Erythroblast (primary cell): ENCODE measurements at regions not wholly inside any gene's neighbourhood (a gene's known extent, or its start where the extent isn't known, plus 50 kb on each side); places are given as distances from the start of the nearest gene placed in this dataset.

Experiments used
- GATA1 ChIP-seq: IDR thresholded peaks from 2 replicates; pipeline ENCODE4 v1.6.1; 2011; ENCODE audit warnings: low read depth, mild to moderate bottlenecking, control low read depth, low read length, moderate library complexity
- POLR2A ChIP-seq: IDR thresholded peaks from 2 replicates; pipeline ENCODE4 v1.6.1; 2011; ENCODE audit warnings: mild to moderate bottlenecking, low read length

GRCh38 chrX:139008185-139008584 is 296.7 kb upstream of the FGF13 start:
- TF ChIP-seq POLR2A (no peak), GATA1 (no peak)
